DLD1 (cell line): ENCODE measurements at regions not wholly inside any gene's neighbourhood (a gene's known extent, or its start where the extent isn't known, plus 50 kb on each side); places are given as distances from the start of the nearest gene placed in this dataset.
"Not testable (repeated sequence)": the region's sequence is repeated elsewhere in the genome, so short reads cannot be mapped to it uniquely, and the experiment has no call there.

Source experiments
- in situ Hi-C: cut with HindIII; loops from 2 replicates; pipeline ENCODE4 v1.10.0; 2017; ENCODE audit warnings: low sequenced_read_pairs

GRCh38 chr2:63692002-63692606, 103.3 kb downstream of the MDH1 start:
- in situ Hi-C loops: loop anchor here (10.0 kb wide), 1 partner anchor 63 kb away; no protein-coding TSS in a partner anchor

GRCh38 chr2:63695583-63695982, 106.8 kb downstream of the MDH1 start:
- in situ Hi-C loops: loop anchor here (10.0 kb wide), 1 partner anchor 59 kb away; no protein-coding TSS in a partner anchor

GRCh38 chr2:63696496-63696895, 107.7 kb downstream of the MDH1 start:
- in situ Hi-C loops: loop anchor here (10.0 kb wide), 1 partner anchor 58 kb away; no protein-coding TSS in a partner anchor

- in situ Hi-C loops: loop anchor here (10.0 kb wide), 1 partner anchor 58 kb away; no protein-coding TSS in a partner anchor
These were observed 108.4 kb downstream of the MDH1 start for GRCh38 chr2:63697160-63697559.

GRCh38 chr2:63698786-63699548, 110.2 kb downstream of the MDH1 start:
- in situ Hi-C loops: loop anchor here (10.0 kb wide), 1 partner anchor 56 kb away; no protein-coding TSS in a partner anchor

- in situ Hi-C loops: loop anchor here (10.0 kb wide), 1 partner anchor 55 kb away; no protein-coding TSS in a partner anchor
These were observed 110.7 kb downstream of the MDH1 start for GRCh38 chr2:63699549-63699839.

- in situ Hi-C loops: no loop called here
These were observed 111.5 kb downstream of the MDH1 start for GRCh38 chr2:63700271-63700670.

- in situ Hi-C loops: no loop called here
These were observed 112.6 kb downstream of the MDH1 start for GRCh38 chr2:63701406-63701805.

GRCh38 chr2:63706084-63706483, 117.3 kb downstream of the MDH1 start:
- in situ Hi-C loops: not testable (repeated sequence)

GRCh38 chr2:63710732-63711131, 122.0 kb downstream of the MDH1 start:
- in situ Hi-C loops: no loop called here

- in situ Hi-C loops: no loop called here
These were observed 124.0 kb downstream of the MDH1 start for GRCh38 chr2:63712748-63713147.

- in situ Hi-C loops: no loop called here
These were observed 125.5 kb upstream of the UGP2 start for GRCh38 chr2:63716146-63716545.

- in situ Hi-C loops: no loop called here
These were observed 122.6 kb upstream of the UGP2 start for GRCh38 chr2:63719052-63719451.

GRCh38 chr2:63721082-63721424, 120.6 kb upstream of the UGP2 start:
- in situ Hi-C loops: no loop called here

GRCh38 chr2:63722284-63722683, 119.4 kb upstream of the UGP2 start:
- in situ Hi-C loops: not testable (repeated sequence)

- in situ Hi-C loops: no loop called here
These were observed 118.0 kb upstream of the UGP2 start for GRCh38 chr2:63723709-63724108.

- in situ Hi-C loops: not testable (repeated sequence)
These were observed 116.5 kb upstream of the UGP2 start for GRCh38 chr2:63725212-63725611.

- in situ Hi-C loops: no loop called here
These were observed 112.3 kb upstream of the UGP2 start for GRCh38 chr2:63729362-63729761.

GRCh38 chr2:63729831-63730230, 111.9 kb upstream of the UGP2 start:
- in situ Hi-C loops: no loop called here

- in situ Hi-C loops: no loop called here
These were observed 107.2 kb upstream of the UGP2 start for GRCh38 chr2:63734510-63734909.

GRCh38 chr2:63735263-63735662, 106.4 kb upstream of the UGP2 start:
- in situ Hi-C loops: no loop called here

- in situ Hi-C loops: no loop called here
These were observed 105.8 kb upstream of the UGP2 start for GRCh38 chr2:63735931-63736330.
